OCI-LY7 (cell line): ENCODE measurements at regions not wholly inside any gene's neighbourhood (a gene's known extent, or its start where the extent isn't known, plus 50 kb on each side); places are given as distances from the start of the nearest gene placed in this dataset.

Experiments used
- BruUV-seq: library from RNA; stranded (reverse); fragments of 400-500 nt; replicated peaks from 2 replicates; lab custom pipeline; 2021; lab: Mats Ljungman, UMichigan
- CTCF ChIA-PET: fragments of 300-600 bp; sonication (Branson Sonifier 250); formaldehyde crosslinking; loops from one replicate; lab custom pipeline; 2022; ENCODE audit warnings: antibody characterized with exemption; ENCODE audit not compliant: unreplicated experiment; lab: Charles Lee
- POLR2A ChIA-PET: fragments of 300-600 bp; sonication (Branson Sonifier 250); formaldehyde crosslinking; loops from one replicate; lab custom pipeline; 2022; ENCODE audit warnings: antibody characterized with exemption; lab: Charles Lee
- DNase-seq: peaks from one replicate; pipeline ENCODE4 v3.0.0-alpha.2; 2015; ENCODE audit warnings: low spot score
- H2AFZ ChIP-seq: fragments of 200-600 bp; sonication (generic), shearing (Covaris generic); 2 replicates; pipeline ENCODE4 v1.6.1; 2014; ENCODE audit warnings: mild to moderate bottlenecking, antibody characterized with exemption, low read length, moderate library complexity
- H3K27ac ChIP-seq: fragments of 200-600 bp; sonication (generic); 2 replicates; pipeline ENCODE4 v1.5.1; 2014; ENCODE audit warnings: mixed run types, low read depth, mild to moderate bottlenecking, moderate library complexity, low read length, inconsistent platforms; ENCODE audit not compliant: poor library complexity, severe bottlenecking
- H3K36me3 ChIP-seq: fragments of 200-600 bp; sonication (generic); 2 replicates; pipeline ENCODE4 v1.6.1; 2014; ENCODE audit warnings: mild to moderate bottlenecking, antibody characterized with exemption, low read length, moderate library complexity, mixed read lengths; ENCODE audit not compliant: insufficient read depth
- H3K4me1 ChIP-seq: fragments of 200-600 bp; sonication (generic); 2 replicates; pipeline ENCODE4 v1.5.1; 2014; ENCODE audit warnings: mild to moderate bottlenecking, low read length; ENCODE audit not compliant: insufficient read depth, poor library complexity, severe bottlenecking
- H3K4me2 ChIP-seq: fragments of 200-600 bp; sonication (generic); 2 replicates; pipeline ENCODE4 v1.6.1; 2014; ENCODE audit warnings: mild to moderate bottlenecking, low read length
- H3K4me3 ChIP-seq: fragments of 200-600 bp; sonication (generic); 2 replicates; pipeline ENCODE4 v1.5.1; 2014; ENCODE audit warnings: mild to moderate bottlenecking, low read depth, low read length; ENCODE audit not compliant: poor library complexity, severe bottlenecking
- H3K79me2 ChIP-seq: fragments of 200-600 bp; sonication (generic); 2 replicates; pipeline ENCODE4 v1.6.1; 2016; ENCODE audit warnings: low read depth, mild to moderate bottlenecking, low read length, moderate library complexity, mixed read lengths; ENCODE audit not compliant: insufficient read depth
- H3K9me2 ChIP-seq: fragments of 200-600 bp; sonication (generic); 2 replicates; pipeline ENCODE4 v1.6.1; 2016; ENCODE audit warnings: mild to moderate bottlenecking, low read length, mixed read lengths; ENCODE audit not compliant: insufficient read depth
- H3K9me3 ChIP-seq: fragments of 200-600 bp; sonication (generic); 2 replicates; pipeline ENCODE4 v1.6.1; 2014; ENCODE audit warnings: mild to moderate bottlenecking, mixed run types, low read length, mixed read lengths
- H4K20me1 ChIP-seq: fragments of 200-600 bp; sonication (generic); 2 replicates; pipeline ENCODE4 v1.6.1; 2014; ENCODE audit warnings: mild to moderate bottlenecking, antibody characterized with exemption, low read length, moderate library complexity, mixed read lengths; ENCODE audit not compliant: insufficient read depth
- EZH2phosphoT487 ChIP-seq: fragments of 200-600 bp; sonication (generic); IDR thresholded peaks from 2 replicates; pipeline ENCODE4 v1.6.1; 2018; ENCODE audit warnings: low read depth, borderline replicate concordance, mild to moderate bottlenecking, mixed run types, antibody characterized with exemption, low read length, moderate library complexity, mixed read lengths
- intact Hi-C: fragments of 100-400 bp; cut with micrococcal nuclease; formaldehyde crosslinking; loops from one replicate; pipeline ENCODE4 v1.10.0; 2022; ENCODE audit not compliant: unreplicated experiment
- TF ChIP-seq, protein P1 (sequence below): fragments of 200-600 bp; sonication (generic); conservative IDR thresholded peaks from 2 replicates; pipeline ENCODE4 v1.5.1; 2014; ENCODE audit warnings: mild to moderate bottlenecking, antibody characterized with exemption, low read length, moderate library complexity, mixed read lengths

GRCh38 chr11:90846628-90847027, 623.8 kb upstream of the CHORDC1 start:
- TF ChIP-seq, protein P1, sequence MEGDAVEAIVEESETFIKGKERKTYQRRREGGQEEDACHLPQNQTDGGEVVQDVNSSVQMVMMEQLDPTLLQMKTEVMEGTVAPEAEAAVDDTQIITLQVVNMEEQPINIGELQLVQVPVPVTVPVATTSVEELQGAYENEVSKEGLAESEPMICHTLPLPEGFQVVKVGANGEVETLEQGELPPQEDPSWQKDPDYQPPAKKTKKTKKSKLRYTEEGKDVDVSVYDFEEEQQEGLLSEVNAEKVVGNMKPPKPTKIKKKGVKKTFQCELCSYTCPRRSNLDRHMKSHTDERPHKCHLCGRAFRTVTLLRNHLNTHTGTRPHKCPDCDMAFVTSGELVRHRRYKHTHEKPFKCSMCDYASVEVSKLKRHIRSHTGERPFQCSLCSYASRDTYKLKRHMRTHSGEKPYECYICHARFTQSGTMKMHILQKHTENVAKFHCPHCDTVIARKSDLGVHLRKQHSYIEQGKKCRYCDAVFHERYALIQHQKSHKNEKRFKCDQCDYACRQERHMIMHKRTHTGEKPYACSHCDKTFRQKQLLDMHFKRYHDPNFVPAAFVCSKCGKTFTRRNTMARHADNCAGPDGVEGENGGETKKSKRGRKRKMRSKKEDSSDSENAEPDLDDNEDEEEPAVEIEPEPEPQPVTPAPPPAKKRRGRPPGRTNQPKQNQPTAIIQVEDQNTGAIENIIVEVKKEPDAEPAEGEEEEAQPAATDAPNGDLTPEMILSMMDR = no peak
- no peak for TF ChIP-seq EZH2phosphoT487
- CTCF ChIA-PET = no interaction called here
- POLR2A ChIA-PET = interaction anchor here (0.7 kb wide), 1 partner anchor 43 kb away, joined by 3 read pairs; no protein-coding TSS in a partner anchor
- Histone ChIP-seq H4K20me1 (no peaks in the 10 kb centered on the region), H3K9me2 (no peaks in the 10 kb centered on the region), H3K36me3 (no peaks in the 10 kb centered on the region), H3K4me3 (no peak overlapping the region), H3K4me2 (no peak overlapping the region), H3K4me1 (no peaks in the 10 kb centered on the region), H2AFZ (no peak overlapping the region), H3K9me3 (no peaks in the 10 kb centered on the region), H3K27ac (no peak overlapping the region), H3K79me2 (no peaks in the 10 kb centered on the region)
- no peak for DNase-seq
- intact Hi-C loops = no loop called here
- BruUV-seq = no TSS peak

DNA sequence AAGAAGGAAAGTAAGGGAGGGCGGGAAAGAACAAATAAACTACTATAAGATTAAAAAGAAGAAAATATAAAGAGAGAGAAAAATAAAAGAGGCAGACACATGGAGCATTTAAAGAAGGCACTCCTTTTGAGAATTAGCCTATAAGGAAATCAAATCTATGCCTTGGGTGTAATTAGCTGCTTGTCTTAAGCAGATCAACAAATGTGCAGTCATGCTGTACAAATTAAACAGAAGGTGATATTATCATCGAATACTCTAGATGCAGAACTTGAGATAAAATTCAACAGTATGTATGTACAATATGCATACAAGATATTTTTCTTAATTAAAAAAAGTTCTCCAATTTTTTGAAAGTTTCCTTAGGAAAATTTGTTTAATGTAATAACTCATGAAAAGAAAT, 623.0 kb upstream of the CHORDC1 start:
- Histone ChIP-seq H3K27ac (no peak overlapping the region), H2AFZ (no peak overlapping the region), H3K36me3 (no peaks in the 10 kb centered on the region), H3K4me2 (no peak overlapping the region), H4K20me1 (no peaks in the 10 kb centered on the region), H3K9me2 (no peaks in the 10 kb centered on the region), H3K4me3 (no peak overlapping the region), H3K79me2 (no peaks in the 10 kb centered on the region), H3K4me1 (no peaks in the 10 kb centered on the region), H3K9me3 (no peaks in the 10 kb centered on the region)
- ChIA-PET CTCF (no interaction called here), POLR2A (no interaction called here)
- intact Hi-C loops = no loop called here
- DNase-seq = no peak
- TF ChIP-seq EZH2phosphoT487 = no peak
- TF ChIP-seq, protein P1 = no peak
- no TSS peak for BruUV-seq

DNA sequence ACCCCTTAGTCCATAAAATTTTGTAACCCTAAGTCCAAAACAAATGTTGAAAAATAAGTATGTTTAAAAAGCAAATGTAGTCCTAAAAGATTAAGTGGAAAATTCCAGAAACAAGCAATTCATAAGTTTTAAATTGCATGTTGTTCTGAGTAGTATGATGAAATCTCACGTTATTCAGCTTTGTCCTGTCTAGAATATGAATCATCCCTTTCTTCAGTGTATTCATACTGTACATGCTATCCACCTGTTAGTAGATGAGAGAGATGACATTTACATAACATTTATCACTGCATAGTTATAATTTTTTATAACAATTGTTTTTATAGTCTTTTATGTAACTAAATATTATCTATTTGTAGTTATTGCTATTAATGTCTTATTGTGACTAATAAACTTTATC, 622.3 kb upstream of the CHORDC1 start:
- ChIA-PET CTCF (no interaction called here), POLR2A (no interaction called here)
- no peaks in the 10 kb centered on the region for H3K79me2 ChIP-seq
- H3K9me2 ChIP-seq = no peaks in the 10 kb centered on the region
- TF ChIP-seq EZH2phosphoT487 = no peak
- TF ChIP-seq, protein P1 = no peak
- H3K27ac ChIP-seq = no peak overlapping the region
- H3K4me3 ChIP-seq = no peak overlapping the region
- no peaks in the 10 kb centered on the region for H4K20me1 ChIP-seq
- H3K4me1 ChIP-seq = no peaks in the 10 kb centered on the region
- no peaks in the 10 kb centered on the region for H3K9me3 ChIP-seq
- no TSS peak for BruUV-seq
- H3K36me3 ChIP-seq = no peaks in the 10 kb centered on the region
- DNase-seq = no peak
- no peak overlapping the region for H3K4me2 ChIP-seq
- no peak overlapping the region for H2AFZ ChIP-seq
- intact Hi-C loops = no loop called here
